ENCODE measurements at regions not wholly inside any gene's neighbourhood (a gene's known extent, or its start where the extent isn't known, plus 50 kb on each side); places are given as distances from the start of the nearest gene placed in this dataset.
"Not testable (repeated sequence)": the region's sequence is repeated elsewhere in the genome, so short reads cannot be mapped to it uniquely, and the experiment has no call there.

DNA sequence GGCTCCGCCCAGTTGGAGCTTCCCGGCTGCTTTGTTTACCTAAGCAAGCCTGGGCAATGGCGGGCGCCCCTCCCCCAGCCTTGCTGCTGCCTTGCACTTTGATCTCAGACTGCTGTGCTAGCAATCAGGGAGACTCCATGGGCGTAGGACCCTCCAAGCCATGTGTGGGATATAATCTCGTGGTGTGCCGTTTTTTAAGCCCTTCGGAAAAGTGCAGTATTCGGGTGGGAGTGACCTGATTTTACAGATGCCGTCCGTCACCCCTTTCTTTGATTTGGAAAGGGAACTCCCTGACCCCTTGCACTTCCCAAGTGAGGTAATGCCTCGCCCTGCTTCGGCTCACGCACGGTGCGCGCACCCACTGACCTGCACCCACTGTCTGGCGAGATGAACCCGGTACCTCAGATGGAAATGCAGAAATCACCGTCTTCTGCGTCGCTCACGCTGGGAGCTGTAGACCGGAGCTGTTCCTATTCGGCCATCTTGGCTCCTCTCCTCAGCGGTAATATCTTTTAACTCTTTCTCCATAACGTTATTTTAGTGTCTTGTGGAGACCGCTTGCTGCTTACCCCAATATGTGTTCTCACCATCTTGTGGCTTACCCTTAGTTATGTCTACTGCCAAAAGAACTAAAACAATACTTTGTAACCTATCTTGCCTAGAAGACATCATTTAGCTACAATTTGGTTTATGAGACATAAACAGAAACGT lies 328.7 kb upstream of the EPHA5 start:
- in situ Hi-C loops (cut with HindIII; ENCODE audit: low sequenced_read_pairs), result not testable (repeated sequence)

DNA sequence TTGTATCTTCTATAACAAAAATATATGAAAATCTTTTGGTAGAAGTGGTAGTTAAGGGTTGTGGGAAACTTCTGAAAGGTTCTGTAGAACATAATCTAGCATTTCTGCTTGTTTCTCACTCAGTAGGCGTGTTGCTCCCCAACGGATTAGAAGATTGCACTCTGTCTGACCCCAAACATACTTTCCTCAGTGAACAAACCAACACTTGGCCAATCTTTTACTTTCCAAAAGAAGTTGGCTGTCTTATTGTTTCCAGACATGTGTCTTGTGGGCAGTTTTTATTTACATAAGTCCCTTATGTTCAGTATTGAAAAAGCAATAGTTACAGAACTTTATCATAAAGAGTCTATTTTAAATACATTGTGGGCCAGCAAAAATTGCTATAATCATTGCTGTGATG lies 312.8 kb upstream of the EPHA5 start:
- in situ Hi-C loops (cut with HindIII; ENCODE audit: low sequenced_read_pairs), result no loop called here

DNA sequence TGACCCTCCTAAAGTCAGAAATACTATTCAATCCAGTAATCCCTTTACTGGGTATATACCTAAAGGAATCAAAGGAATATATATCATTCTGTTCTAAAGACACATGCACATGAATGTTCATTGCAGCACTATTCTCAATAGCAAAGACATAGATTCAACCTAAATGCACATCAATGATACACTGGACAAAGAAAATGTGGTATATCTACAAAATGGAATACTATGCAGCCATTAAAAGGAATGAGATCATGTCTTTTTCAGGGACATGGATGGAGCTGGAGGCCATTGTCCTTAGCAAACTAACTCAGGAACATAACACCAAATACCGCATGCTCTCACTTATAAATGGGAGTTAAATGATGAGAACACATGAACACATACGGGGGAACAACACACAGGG lies 306.0 kb upstream of the EPHA5 start:
- in situ Hi-C loops (cut with HindIII; ENCODE audit: low sequenced_read_pairs), result no loop called here

DNA sequence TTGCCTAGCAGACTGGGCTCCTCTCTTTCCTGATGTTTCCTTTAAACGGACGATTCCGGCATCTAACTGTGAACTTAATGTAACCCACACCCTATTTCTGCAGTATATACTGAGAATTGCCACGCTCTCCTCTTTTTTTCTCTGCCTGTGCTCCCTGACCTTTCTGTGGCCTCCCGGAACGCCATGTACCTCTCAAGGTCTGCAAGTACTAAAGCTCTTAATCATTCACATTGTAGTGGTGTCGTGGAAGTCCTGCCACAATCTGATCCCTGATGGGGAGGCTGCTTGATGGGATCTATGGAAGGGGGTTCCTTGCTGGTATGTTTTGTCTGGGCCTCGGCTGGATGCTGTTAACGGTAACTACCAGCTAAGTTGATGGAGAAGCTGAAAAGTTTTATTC lies 302.9 kb upstream of the EPHA5 start:
- in situ Hi-C loops (cut with HindIII; ENCODE audit: low sequenced_read_pairs), result no loop called here

DNA sequence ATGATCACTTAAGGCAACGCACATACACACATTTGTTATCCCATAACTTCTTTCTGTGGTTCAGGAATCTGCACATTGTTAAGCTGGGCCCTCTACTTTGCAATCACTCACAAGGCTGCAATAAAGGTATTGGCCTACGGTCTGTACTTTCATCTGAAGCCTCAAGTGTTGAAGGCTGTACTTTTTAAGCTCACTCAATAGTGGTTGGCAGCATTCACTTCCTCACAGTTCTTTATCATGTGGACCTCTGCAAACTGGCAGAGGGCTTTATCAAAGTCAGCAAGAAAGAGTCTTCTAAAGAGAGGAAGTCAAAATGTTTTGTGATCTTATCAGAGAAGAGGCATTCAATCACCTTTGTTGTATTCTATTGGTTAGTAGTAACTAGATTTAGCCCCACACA lies 301.4 kb upstream of the EPHA5 start:
- in situ Hi-C loops (cut with HindIII; ENCODE audit: low sequenced_read_pairs), result no loop called here

DNA sequence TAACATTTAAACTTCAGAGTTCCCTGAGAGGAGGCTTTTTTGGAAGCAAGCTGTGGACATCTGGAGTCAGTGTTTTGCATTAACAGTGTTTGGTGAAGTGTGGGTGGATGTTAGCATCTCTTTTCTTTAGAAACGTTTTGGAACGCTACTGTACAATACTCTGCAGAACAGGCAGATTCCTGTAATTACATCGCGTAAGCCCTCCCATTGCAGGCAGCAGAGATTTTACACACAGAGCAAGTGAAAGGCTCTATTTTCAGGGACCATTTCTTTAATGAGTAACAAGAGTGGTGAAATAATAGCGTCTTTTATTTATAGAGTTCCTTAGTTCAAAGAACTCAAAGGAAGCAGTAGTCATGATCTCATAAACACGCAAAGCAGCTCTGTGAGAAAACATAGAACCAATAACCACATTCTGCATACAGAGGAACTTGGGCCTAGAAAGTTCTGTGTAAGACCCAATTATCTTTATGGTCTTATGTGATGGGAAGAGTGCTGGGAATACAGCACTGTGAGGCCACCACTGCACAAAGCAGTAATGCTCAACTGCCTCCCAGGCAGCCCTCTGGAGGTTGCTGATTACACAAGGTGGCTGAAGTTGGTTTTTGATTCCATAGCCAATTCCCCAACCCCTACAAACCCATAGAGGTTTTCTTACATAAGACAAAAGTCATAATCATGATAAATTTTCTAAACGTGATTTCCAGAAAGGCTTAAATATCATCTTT lies 298.7 kb upstream of the EPHA5 start:
- in situ Hi-C loops (cut with HindIII; ENCODE audit: low sequenced_read_pairs), result no loop called here

DNA sequence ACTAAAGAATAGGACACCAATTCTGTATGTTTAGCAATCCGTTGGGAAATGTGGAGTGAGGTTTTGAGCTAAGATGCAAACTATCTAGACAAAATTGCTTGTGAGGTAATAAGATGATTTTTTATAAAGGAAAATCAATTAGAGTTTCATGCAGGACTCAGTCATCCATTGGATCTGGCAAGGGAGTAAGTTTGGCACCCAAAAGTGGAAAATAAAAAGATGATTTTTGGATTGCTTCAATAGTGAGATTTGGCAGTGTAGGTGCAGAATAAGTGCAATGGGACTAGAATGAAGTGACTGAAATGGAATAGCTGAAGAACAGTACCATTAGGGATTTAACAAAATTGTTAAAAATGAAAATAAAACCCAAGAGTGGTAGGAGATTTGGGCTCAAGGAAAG lies 290.5 kb upstream of the EPHA5 start:
- in situ Hi-C loops (cut with HindIII; ENCODE audit: low sequenced_read_pairs), result no loop called here

DNA sequence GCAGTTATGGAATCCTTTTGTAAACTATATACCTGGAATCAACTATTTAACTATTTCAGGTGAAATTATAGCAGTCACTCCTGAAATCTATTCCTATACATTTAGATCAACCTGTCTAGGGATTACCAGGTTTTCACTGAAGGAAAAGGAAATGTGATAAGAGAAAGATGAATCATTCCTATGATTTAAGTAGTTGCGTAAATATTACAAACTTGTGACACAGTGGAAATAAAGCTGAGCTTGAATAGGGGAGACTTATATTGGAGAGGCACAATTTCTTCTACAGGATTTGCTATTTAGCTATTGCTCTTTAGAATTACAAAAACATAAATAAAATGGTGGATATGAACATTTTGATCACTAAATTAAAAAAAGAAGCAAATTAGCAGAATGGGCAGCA lies 284.1 kb upstream of the EPHA5 start:
- in situ Hi-C loops (cut with HindIII; ENCODE audit: low sequenced_read_pairs), result no loop called here

DNA sequence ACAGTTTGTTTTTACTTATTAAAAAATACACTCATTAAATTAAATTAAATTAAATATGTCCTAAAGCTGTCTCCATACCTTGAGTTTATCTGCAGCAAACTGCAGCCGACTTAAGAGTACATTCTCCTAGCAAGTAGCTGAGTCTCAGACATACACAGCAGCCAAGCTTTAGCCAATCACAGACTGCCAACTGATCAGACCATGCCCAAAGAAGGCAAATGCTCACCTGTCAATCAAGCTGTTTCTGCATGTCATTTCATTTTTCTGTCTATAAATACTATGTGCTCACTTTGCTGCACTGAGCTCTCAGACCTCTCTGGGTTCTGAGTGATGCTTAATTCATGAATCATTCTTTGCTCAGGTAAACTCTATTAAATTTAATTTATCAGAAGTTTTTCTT lies 280.9 kb upstream of the EPHA5 start:
- in situ Hi-C loops (cut with HindIII; ENCODE audit: low sequenced_read_pairs), result no loop called here

DNA sequence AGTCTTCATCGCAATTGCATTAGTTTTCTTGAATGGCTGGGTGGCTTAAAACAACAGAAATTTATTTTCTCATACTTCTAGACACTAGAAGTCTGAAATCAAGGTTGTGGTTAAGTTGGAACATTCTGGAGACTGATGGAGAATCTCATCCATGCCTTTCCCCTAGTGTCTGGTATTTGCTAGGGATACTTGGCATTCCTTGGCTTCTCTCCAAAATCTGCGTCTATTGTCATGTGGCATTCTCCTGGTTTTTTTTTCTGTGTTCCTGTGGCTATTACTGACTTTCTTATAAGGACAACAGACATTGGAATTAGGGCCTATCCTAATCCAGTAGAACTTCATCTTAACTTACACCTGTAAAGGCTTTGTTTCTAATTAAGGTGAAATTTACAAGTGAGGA lies 272.8 kb upstream of the EPHA5 start:
- in situ Hi-C loops (cut with HindIII; ENCODE audit: low sequenced_read_pairs), result no loop called here

DNA sequence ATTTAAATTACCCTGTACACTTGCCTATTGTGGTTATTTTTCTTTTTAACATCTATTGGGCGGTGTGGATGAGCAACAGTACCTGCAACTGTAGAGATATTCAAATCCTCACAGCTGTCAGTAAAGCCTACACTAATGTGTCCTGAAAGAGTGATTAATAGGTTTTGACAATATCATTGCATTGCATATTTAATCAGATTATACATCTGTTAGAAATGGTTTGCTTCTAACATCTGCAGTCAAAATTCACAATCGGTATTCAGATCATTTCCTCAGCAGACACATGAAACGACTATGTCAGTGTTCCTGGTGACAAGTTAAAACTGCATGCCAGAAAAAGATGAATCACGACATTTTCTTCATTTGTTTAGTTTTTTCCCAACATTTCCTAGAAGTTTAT lies 254.6 kb upstream of the EPHA5 start:
- in situ Hi-C loops (cut with HindIII; ENCODE audit: low sequenced_read_pairs), result no loop called here

DNA sequence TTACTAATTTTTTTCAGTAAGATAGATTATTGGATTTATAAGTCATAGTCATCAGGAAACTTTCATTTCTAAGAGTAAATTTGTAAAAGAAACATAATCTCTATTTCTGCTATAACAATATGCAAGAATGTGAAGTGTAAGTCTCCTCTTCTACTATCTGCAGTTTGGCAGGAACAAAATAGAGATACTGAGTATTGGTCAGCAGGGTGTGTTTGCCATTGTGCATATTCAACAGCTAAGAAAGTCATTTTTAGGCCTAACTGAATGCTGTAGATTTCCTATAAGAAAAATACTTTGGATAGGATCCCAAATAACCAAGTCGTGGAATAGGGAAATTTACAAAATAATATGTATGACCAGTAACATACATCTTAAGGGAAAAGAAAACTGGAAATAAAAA lies 253.3 kb upstream of the EPHA5 start:
- in situ Hi-C loops (cut with HindIII; ENCODE audit: low sequenced_read_pairs), result no loop called here

DNA sequence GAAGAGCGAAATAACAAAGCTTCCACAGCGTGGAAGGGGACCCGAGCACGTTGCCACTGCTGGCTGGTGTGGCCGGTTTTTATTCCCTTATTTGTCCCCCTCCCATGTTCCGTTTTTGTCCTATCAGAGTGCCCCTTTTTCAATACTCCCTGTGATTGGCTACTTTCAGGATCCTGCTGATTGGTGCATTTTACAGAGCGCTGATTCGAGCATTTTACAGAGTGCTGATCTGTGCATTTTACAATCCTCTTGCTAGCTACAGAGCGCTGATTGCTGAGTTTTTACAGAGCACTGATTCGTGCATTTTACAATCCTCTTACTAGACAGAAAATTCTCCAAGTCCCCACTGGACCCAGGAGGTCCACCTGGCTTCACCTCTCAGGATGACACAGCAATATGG lies 250.9 kb upstream of the EPHA5 start:
- in situ Hi-C loops (cut with HindIII; ENCODE audit: low sequenced_read_pairs), result no loop called here

DNA sequence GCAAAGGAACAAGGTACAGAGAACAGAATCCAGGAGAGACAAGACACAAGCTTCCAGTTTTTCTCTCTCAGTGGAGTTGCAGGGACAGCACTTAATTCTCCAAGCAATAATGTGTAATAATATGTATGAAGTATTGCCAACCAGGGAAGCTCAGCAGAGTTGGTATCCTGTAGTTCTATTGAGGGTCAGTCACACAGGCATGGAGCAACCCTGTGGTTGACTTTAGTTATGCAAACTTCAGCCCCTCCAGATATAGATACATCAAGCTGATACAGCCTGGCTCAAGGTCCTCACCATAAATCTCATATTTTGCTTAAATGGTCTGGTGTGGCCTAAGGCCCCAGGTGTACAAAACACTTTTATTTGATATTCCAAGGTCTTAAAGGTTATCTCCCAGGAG lies 248.6 kb upstream of the EPHA5 start:
- in situ Hi-C loops (cut with HindIII; ENCODE audit: low sequenced_read_pairs), result no loop called here

DNA sequence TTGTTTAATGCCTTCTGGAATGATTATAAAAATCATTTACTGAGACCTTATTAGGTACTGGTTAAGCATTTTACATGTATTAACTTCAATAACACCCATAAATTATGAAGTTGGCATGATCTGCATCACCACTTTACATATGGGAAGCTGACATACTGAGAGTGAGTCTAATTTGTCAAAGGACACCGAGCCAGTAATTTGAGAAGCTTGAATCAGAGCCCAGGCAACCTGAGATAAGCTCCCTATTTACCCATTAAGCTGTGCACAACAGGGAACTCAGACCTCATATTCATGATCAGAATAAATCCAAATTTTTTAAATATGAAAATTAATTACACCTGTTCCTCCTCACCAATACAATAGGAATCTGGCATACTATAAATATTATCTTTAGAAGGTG lies 247.9 kb upstream of the EPHA5 start:
- in situ Hi-C loops (cut with HindIII; ENCODE audit: low sequenced_read_pairs), result no loop called here

DNA sequence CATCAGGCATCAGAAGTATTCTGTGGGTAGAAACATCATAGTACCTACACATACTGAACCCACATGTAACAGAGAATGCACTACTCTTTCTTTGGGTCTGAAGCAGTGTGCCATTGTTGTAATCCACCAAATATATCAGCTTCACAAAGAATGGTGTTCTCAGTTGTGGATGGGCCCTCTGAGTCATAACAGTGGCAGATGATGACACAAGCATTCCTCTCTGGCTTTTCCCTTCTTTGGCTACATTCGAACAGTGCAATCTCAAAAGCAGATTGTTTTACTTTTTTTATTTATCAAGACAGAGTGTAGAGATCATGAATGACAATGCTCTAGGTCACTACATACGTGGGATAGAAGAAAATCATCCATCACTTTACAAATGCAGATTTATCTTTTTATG lies 247.2 kb upstream of the EPHA5 start:
- in situ Hi-C loops (cut with HindIII; ENCODE audit: low sequenced_read_pairs), result no loop called here

DNA sequence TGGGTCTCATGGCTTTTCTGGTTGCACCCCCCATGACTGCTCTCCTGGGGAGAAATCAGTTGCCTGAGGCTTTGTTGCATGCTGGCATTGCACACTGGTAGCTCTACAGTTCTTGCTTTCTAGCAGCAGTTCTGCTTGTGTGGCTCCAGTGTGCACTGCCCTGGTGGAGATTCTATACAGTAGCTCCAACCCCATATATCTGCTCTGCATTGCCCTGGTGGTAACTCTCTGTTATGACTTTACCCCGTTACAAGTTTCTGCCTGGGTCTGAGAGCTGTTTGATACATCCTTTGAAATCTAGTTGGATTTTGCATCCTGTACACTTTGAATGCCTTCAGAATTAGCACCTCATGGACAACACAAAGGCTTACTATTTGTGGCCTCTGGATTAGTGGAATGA lies 241.4 kb upstream of the EPHA5 start:
- in situ Hi-C loops (cut with HindIII; ENCODE audit: low sequenced_read_pairs), result no loop called here

DNA sequence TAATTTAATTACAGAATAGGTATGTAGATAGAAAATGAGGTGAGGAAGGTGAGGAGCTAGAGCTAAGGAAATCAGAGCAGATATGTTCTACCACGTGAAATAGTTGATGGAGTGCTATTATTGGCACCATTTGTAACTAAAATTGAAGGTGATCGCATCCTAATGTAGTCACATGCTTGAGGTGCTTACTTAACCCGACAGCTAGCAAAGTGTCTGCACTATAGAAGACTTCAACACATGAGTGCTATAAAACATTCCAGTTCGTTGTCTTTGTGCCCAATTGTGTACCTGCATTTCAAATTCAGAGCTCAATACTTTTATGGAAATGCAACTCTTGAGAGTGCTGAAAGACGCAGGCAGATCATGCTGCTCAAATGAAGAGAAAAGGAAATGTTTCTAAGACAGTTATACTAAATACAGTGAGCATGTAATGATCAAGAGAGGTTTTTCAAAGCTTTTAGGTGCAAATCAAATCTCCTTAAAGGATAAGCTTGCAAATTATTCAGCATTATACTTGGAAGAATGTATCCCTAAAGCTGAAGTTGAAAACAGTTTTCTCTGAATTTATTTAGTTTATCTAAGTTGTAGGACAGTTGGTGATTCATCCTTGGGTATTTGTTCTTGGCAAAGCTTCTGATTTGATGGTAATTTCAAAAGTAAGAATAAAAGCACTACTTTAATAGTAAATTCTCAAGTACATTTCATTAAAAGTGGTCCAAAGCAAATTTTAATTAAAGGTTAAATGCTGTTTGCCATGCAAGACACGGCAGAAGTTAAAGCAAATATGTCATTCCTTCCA lies 223.9 kb upstream of the EPHA5 start:
- in situ Hi-C loops (cut with HindIII; ENCODE audit: low sequenced_read_pairs), result no loop called here

DNA sequence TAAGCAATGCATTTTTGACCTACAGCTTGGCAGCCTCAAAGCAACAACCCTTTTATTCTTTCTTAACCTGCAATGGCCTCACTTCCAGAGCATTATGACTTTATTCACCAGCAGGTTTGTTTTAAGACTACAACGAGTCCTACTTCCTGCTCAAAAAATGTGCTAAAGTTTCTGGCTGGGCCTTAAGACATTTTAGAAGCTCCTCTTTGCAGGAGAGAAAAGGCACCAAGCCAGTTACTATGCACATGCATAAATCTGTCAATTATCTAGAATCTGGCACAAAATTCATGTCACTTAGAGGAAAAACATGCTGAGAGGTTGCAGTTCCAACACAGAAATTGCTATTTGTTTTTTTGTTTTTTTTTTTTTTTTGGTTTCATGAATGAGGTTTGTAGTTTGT lies 223.0 kb upstream of the EPHA5 start:
- in situ Hi-C loops (cut with HindIII; ENCODE audit: low sequenced_read_pairs), result no loop called here

DNA sequence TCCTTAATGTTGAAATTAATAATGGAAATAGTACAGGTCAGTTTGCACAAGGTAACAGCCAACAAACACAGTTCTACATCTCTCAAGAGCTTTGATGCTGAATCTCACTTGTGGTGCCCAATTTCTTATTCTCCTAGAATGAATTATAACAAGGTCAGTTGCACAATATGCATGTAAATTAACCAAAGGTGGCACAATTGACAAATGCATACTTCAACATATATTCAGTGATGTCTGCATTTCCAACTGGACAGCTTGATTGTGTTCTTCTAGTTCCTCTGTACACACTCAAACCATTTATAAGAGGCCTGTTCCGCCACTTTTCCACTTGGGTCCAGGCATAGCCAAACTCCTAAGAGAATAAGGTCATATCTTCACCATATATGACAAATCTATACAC lies 210.3 kb upstream of the EPHA5 start:
- in situ Hi-C loops (cut with HindIII; ENCODE audit: low sequenced_read_pairs), result no loop called here

DNA sequence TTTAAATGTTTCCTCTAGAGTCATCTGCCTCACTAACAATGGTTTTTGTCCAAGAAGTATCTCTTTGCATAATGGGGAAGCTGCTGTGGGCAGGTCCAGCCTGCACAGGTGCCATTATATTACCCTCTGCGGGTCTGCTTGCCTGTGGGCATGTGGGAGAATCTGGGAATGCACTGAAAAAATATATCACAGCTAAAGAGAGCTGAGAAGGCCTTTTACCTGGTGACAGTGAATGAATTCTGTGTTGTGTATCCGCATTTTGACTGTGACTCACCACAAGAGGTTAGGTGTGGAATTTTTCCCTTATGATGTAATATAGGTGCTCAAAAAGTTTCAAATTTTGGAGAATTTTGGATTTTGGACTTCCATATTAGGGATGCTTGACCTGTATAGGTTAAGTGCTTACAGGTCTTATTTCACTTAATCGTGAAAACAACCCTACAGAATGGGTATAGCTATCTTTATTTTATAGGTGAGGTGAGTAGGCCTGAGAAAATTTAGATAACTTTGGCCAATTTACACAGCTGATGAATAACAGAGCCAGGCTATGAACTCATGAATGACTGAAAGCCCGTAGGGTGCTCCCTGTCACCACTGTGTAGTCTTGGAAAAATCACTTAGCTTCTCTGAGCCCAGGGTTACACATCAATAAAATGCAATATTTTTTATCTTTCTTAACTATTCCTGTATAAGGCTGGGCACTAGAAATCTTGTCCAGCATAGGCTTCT lies 198.0 kb upstream of the EPHA5 start:
- in situ Hi-C loops (cut with HindIII; ENCODE audit: low sequenced_read_pairs), result no loop called here

Data from DLD1 (cell line).